ENCODE measurements at regions not wholly inside any gene's neighbourhood (a gene's known extent, or its start where the extent isn't known, plus 50 kb on each side); places are given as distances from the start of the nearest gene placed in this dataset.
A peak's percentile ranks its signal among the peaks of the same experiment; 100 is the strongest.

DNA sequence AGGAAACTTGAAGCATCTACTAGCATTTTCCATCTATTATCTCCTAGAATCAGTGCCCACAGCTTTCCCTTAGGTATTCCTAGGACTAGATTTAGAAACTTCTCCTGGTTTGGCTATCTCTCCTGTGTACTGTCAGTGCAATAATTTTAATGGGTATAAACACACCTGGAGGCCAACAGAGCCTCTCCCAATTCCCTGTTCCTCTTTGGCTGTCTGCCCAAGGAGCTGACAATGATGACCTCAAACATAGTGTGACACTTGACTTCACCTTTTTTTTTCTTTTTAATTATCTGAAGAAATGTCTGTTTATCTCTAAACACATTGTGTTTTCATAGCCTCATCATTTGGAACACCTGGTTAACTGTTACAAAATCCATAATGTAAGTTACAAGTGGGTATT lies 754.5 kb upstream of the ALCAM start:
- no peaks in the 10 kb centered on the region for H3K36me3 ChIP-seq
- no peak overlapping the region for H3K4me3 ChIP-seq (ENCODE audit: low read depth, low read length)
- no peak for DNase-seq
- no peaks in the 10 kb centered on the region for H3K27me3 ChIP-seq (ENCODE audit: insufficient read depth, low read depth, severe bottlenecking)
- TF ChIP-seq, protein P1, sequence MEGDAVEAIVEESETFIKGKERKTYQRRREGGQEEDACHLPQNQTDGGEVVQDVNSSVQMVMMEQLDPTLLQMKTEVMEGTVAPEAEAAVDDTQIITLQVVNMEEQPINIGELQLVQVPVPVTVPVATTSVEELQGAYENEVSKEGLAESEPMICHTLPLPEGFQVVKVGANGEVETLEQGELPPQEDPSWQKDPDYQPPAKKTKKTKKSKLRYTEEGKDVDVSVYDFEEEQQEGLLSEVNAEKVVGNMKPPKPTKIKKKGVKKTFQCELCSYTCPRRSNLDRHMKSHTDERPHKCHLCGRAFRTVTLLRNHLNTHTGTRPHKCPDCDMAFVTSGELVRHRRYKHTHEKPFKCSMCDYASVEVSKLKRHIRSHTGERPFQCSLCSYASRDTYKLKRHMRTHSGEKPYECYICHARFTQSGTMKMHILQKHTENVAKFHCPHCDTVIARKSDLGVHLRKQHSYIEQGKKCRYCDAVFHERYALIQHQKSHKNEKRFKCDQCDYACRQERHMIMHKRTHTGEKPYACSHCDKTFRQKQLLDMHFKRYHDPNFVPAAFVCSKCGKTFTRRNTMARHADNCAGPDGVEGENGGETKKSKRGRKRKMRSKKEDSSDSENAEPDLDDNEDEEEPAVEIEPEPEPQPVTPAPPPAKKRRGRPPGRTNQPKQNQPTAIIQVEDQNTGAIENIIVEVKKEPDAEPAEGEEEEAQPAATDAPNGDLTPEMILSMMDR (IDR thresholded peaks at IDR 0.05; ENCODE audit: low read depth, low read length) = no peak
- no peak overlapping the region for H3K27ac ChIP-seq
- no peaks in the 10 kb centered on the region for H3K9me3 ChIP-seq (ENCODE audit: severe bottlenecking)

GRCh38 chr3:104614564-104614963 lies 752.1 kb upstream of the ALCAM start:
- DNase-seq = no peak
- no peak overlapping the region for H3K27ac ChIP-seq
- TF ChIP-seq, protein P1 (IDR thresholded peaks at IDR 0.05; ENCODE audit: low read depth, low read length) = no peak
- no peaks in the 10 kb centered on the region for H3K27me3 ChIP-seq (ENCODE audit: insufficient read depth, low read depth, severe bottlenecking)
- H3K9me3 ChIP-seq (ENCODE audit: severe bottlenecking) = no peaks in the 10 kb centered on the region
- H3K36me3 ChIP-seq = no peaks in the 10 kb centered on the region
- no peak overlapping the region for H3K4me3 ChIP-seq (ENCODE audit: low read depth, low read length)

- Histone ChIP-seq H3K9me3 (ENCODE audit: severe bottlenecking) (no peaks in the 10 kb centered on the region), H3K4me3 (ENCODE audit: low read depth, low read length) (no peak overlapping the region), H3K36me3 (no peaks in the 10 kb centered on the region), H3K27me3 (ENCODE audit: insufficient read depth, low read depth, severe bottlenecking) (no peaks in the 10 kb centered on the region), H3K27ac (no peak overlapping the region)
- TF ChIP-seq, protein P1 (IDR thresholded peaks at IDR 0.05; ENCODE audit: low read depth, low read length) = peak; percentile 47
- no peak for DNase-seq
Measured at GRCh38 chr3:104628185-104628789, 738.4 kb upstream of the ALCAM start.

- no peaks in the 10 kb centered on the region for H3K9me3 ChIP-seq (ENCODE audit: severe bottlenecking)
- H3K27ac ChIP-seq = no peak overlapping the region
- no peaks in the 10 kb centered on the region for H3K36me3 ChIP-seq
- DNase-seq = no peak
- TF ChIP-seq, protein P1 (IDR thresholded peaks at IDR 0.05; ENCODE audit: low read depth, low read length) = no peak
- no peak overlapping the region for H3K4me3 ChIP-seq (ENCODE audit: low read depth, low read length)
- no peaks in the 10 kb centered on the region for H3K27me3 ChIP-seq (ENCODE audit: insufficient read depth, low read depth, severe bottlenecking)
Measured at GRCh38 chr3:104629038-104629437, 737.7 kb upstream of the ALCAM start.

DNA sequence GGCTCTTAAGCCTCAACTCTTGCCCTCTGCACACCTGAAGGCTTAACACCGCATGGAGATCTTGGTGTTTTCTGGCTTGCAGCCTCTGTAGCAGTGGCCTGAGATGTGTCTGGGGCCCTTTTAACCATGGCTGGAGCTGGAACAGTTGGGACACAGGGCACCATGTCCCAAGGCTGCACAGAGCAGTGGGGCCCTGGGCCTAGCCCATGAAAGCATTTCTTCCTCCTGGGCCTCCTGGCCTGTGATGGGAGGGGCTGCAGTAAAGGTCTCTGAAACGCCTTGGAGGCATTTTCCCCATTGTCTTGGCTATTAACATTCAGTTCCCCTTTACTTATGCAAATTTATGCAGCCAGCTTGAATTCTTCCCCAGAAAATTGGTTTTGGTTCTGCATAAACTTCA lies 735.5 kb upstream of the ALCAM start:
- H3K36me3 ChIP-seq = no peaks in the 10 kb centered on the region
- no peak for DNase-seq
- H3K4me3 ChIP-seq (ENCODE audit: low read depth, low read length) = no peak overlapping the region
- TF ChIP-seq, protein P1 (IDR thresholded peaks at IDR 0.05; ENCODE audit: low read depth, low read length) = no peak
- H3K27ac ChIP-seq = no peak overlapping the region
- H3K9me3 ChIP-seq (ENCODE audit: severe bottlenecking) = no peaks in the 10 kb centered on the region
- H3K27me3 ChIP-seq (ENCODE audit: insufficient read depth, low read depth, severe bottlenecking) = no peaks in the 10 kb centered on the region

DNA sequence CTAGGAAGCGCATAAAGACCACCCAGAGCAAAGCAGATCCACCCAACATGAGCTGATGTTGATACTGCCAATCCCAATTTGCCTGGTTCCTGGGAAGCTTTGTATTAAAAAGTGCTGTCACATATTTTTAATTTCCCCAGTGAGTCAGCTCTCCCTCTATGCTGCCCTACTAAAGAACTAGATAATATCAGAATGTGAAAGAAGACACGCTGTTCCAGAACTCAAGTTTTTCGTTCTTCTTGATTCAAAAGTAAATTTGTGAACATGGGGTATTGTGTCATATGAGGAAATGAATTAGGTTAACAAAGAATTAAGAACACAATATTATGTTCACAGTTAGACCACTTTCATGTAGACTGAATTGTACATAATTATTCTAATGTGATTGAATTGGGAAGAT lies 734.2 kb upstream of the ALCAM start:
- DNase-seq = no peak
- Histone ChIP-seq H3K4me3 (ENCODE audit: low read depth, low read length) (no peak overlapping the region), H3K27ac (no peak overlapping the region), H3K36me3 (no peaks in the 10 kb centered on the region), H3K9me3 (ENCODE audit: severe bottlenecking) (no peaks in the 10 kb centered on the region), H3K27me3 (ENCODE audit: insufficient read depth, low read depth, severe bottlenecking) (no peaks in the 10 kb centered on the region)
- TF ChIP-seq, protein P1 (IDR thresholded peaks at IDR 0.05; ENCODE audit: low read depth, low read length) = no peak
